SU-DHL-6 (cell line): ENCODE measurements at regions not wholly inside any gene's neighbourhood (a gene's known extent, or its start where the extent isn't known, plus 50 kb on each side); places are given as distances from the start of the nearest gene placed in this dataset.

ENCODE experiments used
- CTCF ChIP-seq: fragments of 200-600 bp; sonication (generic); IDR thresholded peaks from one replicate; pipeline ENCODE4 v1.5.1; 2017; ENCODE audit warnings: antibody characterized with exemption, mild to moderate bottlenecking, low read length, moderate library complexity; ENCODE audit not compliant: insufficient read depth, poor library complexity, severe bottlenecking
- EZH2phosphoT487 ChIP-seq: fragments of 200-600 bp; sonication (generic), shearing (Covaris generic); conservative IDR thresholded peaks from 2 replicates; pipeline ENCODE4 v1.6.1; 2018; ENCODE audit warnings: mild to moderate bottlenecking, antibody characterized with exemption, low read length, moderate library complexity, mixed read lengths

GRCh38 chr7:123327661-123328060 lies 127.9 kb upstream of the SLC13A1 start:
- TF ChIP-seq CTCF: no peak
- TF ChIP-seq EZH2phosphoT487: no peak
